NCI-H748 (cell line): ENCODE measurements at regions not wholly inside any gene's neighbourhood (a gene's known extent, or its start where the extent isn't known, plus 50 kb on each side); places are given as distances from the start of the nearest gene placed in this dataset.

Experiments used
- DNase-seq: peaks from one replicate; lab custom pipeline; 2025; ENCODE audit not compliant: unreplicated experiment; lab: John Stamatoyannopoulos, UW

DNA sequence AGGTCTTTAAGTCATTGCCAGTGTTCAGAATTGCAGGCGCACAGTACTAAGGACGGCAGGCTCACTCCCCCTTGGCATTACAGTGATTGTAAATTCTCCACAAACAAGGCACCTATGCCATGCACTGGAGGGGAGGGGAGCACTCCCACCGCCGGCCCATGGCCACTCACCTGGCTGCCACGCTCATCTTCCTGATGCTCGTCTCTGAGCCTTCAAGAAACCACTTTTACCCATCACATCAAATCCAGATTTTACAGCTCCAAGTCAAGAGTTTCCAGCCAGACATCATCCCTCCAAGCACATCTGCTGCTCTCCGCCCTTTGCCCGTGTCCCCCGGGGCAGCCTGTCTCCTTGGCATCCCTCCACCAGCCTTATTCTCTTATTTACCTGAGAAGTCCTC is 350.2 kb upstream of the SHH start:
- DNase-seq = no peak

GRCh38 chr7:156160811-156161210 is 348.5 kb upstream of the SHH start:
- peak; percentile 94 for DNase-seq

DNA sequence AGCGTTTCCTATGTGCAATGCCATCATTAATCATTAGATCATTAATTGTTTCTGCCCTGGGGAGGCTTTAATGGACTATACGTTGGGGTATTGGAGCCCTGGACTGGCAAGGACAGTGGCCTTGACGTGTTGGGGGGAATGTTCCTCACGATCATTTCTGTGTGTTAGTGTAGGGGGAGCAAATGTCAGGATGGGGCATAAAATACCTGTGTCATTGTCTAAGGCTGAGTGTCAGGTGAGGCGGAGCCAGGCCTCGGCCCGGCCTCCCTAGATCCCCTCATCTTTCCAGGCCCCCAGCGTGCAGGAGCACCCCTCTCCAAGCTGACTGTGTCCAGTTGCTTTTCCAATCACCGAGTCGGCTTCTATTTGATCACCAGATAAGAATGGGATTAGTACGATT is 346.4 kb upstream of the SHH start:
- no peak for DNase-seq

GRCh38 chr7:156158213-156158612 is 345.9 kb upstream of the SHH start:
- no peak for DNase-seq

- no peak for DNase-seq
These were observed 345.2 kb upstream of the SHH start for GRCh38 chr7:156157409-156158012.

GRCh38 chr7:156156734-156157408 is 344.6 kb upstream of the SHH start:
- DNase-seq = peak; percentile 77

- DNase-seq = peak; percentile 74
These were observed 343.9 kb upstream of the SHH start for GRCh38 chr7:156155988-156156733.

DNA sequence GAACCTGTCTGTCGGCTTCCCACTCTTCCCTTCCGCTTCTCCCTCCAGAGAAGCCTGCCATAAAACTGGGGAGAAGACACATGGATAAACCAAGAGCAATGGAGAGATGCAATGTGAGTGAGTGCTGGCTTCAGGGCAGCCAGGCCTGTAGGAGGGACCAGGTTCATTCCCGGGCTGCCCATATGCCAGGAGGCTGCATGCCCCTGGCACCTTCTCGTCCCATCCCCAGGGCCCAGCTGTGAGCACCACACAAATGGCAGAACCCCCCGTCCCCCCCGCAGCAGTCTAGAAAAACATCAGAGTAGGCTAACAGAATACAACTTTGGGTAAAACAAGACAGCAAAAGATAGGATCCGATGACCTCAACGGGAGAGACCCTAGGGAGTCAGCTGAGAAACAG is 341.3 kb upstream of the SHH start:
- DNase-seq = no peak

DNA sequence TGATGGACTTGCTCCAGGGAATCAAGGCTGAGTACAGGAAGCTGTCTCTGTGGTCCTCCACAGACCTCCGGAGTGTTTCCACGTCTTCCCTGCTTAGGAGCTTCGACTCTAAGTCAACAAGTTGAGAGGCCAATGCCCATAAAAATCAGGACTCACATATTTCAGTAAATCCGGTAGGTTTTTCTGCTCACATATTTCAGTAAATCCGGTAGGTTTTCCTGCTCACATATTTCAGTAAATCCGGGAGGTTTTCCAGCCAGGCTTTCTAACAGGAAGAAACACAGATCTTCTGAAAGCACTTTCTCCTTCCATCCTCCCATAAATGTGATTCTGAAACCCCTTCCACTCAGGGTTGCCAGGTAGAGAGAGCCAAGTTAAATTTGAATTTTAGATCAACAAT is 340.1 kb upstream of the SHH start:
- DNase-seq = no peak

- DNase-seq = no peak
These were observed 339.4 kb upstream of the SHH start for GRCh38 chr7:156151658-156152057.

- peak; percentile 31 for DNase-seq
These were observed 338.8 kb upstream of the SHH start for GRCh38 chr7:156151078-156151477.

DNA sequence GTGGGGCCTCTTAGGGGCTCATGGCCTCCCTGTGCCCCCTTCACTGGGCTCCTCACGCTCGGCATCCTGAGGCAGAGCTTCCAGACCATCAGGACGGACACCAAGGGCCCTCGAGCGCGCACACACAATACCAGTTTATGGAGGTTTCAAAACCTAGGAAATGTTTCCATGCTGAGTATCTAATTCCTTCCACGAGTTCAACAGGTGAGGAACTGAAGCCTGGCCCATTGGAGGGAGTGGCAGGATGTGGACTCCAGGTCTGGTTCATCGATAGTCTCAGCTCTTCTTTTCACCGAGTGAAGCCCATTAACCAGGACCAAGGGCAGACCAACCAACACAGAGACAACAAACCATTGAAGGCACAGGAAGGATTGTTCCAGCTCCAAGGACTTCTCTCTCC is 336.7 kb upstream of the SHH start:
- DNase-seq = no peak

DNA sequence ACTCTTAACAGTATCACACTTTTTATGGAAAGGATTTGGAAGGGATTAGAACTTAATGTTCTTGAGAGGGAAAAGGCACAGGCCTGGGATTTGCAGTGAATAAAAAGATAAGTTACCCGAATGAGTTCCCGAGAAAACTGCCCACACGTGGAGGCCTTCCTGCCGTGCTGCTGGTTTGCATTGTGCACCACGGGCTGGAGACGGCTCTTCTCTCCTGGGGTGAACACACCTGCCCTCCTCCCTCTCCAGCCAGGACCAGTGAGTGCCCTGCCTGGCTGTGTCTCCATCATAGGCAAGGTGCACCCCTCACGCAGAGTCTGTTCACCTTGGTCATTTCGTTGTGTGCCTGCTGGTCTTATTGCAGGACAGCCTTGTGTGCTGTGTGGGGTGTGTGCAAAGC is 336.3 kb upstream of the SHH start:
- DNase-seq = no peak

DNA sequence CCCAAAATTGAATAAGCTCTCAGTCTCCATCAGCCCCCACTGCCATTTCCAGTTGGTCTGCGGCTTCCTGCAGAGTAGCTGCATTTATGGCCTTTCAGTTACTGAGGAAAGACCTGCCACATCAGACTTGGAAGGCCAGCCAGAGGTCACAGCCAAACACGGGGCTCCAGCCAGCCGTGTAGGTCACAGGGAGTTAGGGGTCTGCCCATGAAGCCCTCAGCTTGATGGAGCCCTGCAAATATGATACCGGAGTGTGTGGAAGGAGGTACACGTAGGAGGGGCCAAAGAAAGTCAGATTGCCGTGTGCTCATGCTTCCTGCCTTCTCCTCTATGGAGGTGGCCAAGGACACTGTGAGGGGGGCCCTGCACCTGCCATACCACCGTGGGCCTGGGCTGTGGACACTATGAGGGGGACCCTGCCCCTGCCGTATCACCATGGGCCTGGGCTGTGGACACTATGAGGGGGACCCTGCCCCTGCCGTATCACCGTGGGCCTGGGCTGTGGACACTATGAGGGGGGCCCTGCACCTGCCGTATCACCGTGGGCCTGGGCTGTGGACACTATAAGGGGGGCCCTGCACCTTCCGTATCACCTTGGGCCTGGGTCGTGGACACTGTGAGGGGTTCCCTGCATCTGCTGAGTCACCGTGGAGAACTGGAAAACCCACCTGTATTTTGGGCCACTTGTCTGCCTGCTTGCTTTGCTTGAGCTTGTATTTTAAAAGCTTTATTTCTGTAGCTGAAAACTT is 335.7 kb upstream of the SHH start:
- DNase-seq = no peak

- DNase-seq = no peak
These were observed 334.8 kb upstream of the SHH start for GRCh38 chr7:156147104-156147503.

DNA sequence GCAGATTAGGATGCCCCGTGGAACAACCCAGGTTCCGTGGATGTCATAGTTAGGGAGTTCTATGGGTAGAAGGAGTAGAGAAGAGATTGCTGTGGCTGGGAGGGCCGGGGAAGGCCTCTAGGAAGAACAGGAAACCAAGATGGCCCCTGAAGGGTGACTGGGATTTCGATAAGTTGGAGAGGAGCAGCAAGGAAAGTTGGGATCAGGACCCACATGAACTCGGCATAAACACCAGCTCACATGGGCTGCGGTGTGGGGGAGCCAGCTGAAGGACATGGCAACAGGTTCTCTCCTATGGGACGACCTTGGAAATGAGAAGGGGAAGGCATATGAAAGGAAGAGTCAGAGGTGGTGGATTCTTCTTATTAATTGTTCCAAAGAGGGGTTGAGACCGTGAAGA is 333.7 kb upstream of the SHH start:
- no peak for DNase-seq

DNA sequence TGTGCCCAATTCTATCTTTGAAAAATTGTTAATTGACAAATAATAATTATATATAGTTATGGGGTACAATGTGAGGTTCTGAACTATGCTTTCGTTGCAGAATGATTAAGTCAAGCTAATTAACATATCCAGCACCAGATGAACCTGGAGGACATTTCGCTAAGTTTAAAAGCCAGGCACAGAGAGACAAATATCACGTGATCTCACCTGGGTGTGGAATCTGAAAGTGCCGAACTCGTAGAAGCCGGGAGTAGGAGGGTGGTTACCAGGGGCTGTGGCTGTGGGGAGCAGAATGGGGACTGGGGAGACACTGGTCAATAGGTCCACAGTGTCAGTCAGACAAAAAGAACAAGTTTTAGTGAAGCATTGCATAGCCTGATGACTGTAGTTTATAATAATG is 332.9 kb upstream of the SHH start:
- DNase-seq = no peak

- no peak for DNase-seq
These were observed 331.4 kb upstream of the SHH start for GRCh38 chr7:156143683-156144082.

DNA sequence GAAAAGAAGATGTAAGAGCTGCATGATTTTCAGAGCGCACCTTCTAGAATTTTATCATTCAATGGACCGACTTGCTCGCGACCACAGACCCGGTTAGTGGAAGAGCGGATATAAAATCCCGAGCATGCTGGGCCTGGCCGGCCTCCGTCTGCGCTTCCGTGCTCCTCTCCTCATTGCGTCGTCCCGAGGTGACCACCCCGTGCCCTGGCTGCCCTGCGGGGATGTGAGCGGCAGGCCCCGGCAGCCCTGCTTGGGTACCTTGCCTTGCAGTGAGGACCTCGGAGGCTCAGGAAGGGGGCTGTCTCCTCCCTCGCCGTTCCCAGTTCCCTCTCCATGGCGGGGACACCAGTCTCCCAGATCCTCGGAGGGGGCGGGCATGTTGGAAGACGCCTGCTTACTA is 330.9 kb upstream of the SHH start:
- DNase-seq = no peak

DNA sequence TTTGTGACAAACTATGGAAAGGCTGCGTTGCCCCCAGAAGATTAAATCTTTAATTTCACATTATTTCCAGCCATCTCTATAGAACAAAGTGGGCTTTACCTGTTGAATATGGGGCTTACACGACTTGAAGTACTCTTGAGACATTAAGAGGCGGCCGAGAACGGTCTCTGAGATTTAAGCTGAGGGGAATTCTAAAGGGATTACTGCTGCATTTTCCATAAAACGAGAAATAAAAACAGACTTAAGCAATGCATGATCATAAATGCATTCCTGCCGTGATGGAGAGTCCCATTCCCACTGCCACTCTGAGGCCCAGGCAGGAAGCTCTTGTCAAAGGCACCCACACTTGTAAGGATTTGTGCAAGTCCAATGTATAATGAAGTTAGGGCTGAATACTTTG is 329.7 kb upstream of the SHH start:
- DNase-seq = no peak

GRCh38 chr7:156140896-156141295 is 328.6 kb upstream of the SHH start:
- no peak for DNase-seq

GRCh38 chr7:156140447-156140846 is 328.2 kb upstream of the SHH start:
- DNase-seq = no peak
